HG03565 (cell line): ENCODE measurements at regions not wholly inside any gene's neighbourhood (a gene's known extent, or its start where the extent isn't known, plus 50 kb on each side); places are given as distances from the start of the nearest gene placed in this dataset.

Source experiments
- ATAC-seq: cut with Tn5 transposase; IDR thresholded peaks from one replicate; pipeline ENCODE4 v1.9.1; 2021; ENCODE audit warnings: mild to moderate bottlenecking, moderate library complexity; ENCODE audit not compliant: unreplicated experiment

GRCh38 chr2:19140463-19141208 is 217.8 kb downstream of the OSR1 start:
- no peak for ATAC-seq

- no peak for ATAC-seq
Measured at GRCh38 chr2:19139386-19139785, 219.0 kb downstream of the OSR1 start.

- ATAC-seq = no peak
Measured at GRCh38 chr2:19138264-19138825, 220.1 kb downstream of the OSR1 start.

- ATAC-seq = no peak
Measured at GRCh38 chr2:19137433-19137832, 221.0 kb downstream of the OSR1 start.

DNA sequence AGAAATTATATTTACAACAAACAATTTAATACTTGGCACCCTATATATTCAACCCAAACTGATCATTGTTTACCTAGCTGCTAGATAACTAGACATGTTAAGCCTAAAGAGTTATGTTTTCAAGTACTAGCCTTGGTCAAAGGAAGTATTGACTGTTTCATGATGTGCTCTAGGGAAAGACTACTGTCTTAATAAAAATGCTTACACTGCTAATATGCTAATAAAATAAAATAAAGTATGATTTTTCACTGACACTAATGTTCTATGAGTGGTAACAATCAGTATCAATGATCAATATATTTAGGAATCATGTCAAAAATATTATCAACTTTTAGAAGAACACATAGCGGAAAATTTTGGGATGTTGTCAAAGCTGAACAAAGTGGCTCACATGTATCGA is 225.5 kb downstream of the OSR1 start:
- ATAC-seq = no peak

GRCh38 chr2:19131871-19132270 is 226.6 kb downstream of the OSR1 start:
- ATAC-seq = no peak

DNA sequence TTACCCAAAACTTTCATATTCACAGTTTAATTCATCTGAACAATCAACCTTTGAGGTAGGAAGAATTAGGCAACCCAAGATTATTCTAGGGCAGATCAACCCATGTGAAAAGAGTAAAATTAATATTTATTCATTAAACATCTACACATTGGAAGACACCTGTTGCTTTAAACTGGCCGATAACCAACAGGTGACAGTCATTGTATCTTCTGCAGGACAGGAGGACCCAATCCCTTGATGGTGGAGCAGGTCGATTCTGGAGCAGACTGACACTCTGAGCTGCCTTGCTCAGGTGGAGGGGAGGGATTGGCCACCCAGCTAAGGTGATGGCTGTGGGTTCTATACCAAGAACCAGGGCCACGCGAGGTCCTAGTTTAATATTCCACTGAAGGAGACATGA is 230.3 kb downstream of the OSR1 start:
- ATAC-seq = no peak

- no peak for ATAC-seq
Measured at GRCh38 chr2:19127616-19128015, 230.8 kb downstream of the OSR1 start.

- ATAC-seq = no peak
Measured at GRCh38 chr2:19125901-19126680, 232.3 kb downstream of the OSR1 start.

DNA sequence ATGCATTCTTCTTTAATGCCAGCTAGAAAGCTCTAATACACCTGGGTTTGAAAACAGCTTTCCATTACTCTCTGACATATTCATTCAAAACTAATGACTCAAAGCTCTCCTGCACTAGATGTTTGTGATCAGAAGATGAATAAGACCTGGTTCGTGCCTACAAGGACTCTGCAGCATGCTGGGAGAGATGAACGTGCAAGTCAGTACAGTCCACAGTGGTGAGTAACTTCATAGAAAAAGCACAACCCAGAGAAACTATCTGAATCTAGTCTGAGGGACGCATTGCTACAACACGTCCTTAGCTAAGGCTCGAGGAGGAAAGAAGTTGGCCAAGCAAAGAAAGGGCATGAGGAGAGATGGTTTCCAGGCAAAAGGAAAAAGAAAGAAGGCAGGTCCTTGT is 234.3 kb downstream of the OSR1 start:
- ATAC-seq = no peak

GRCh38 chr2:19123556-19123955 is 234.9 kb downstream of the OSR1 start:
- ATAC-seq = no peak

DNA sequence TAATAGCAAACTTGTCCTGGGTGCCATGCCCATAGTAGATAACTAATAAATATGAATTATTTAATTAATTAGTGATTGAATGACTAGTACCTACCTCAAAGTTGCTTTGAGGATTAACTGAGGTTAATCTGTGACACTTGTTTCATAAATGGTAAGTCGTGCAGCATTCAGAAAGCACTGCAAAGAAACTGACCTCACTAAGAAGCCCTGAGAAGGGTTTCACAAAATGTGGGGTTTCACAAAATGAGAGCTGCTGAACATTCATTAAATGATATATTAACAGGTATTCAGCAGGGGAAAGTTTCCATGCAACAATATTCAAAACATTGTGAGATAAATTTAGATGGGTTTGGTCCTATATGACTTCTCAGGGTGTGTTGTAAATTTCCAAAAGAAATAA is 236.2 kb downstream of the OSR1 start:
- ATAC-seq = no peak

GRCh38 chr2:19120941-19121750 is 237.3 kb downstream of the OSR1 start:
- ATAC-seq = no peak

GRCh38 chr2:19120181-19120580 is 238.2 kb downstream of the OSR1 start:
- no peak for ATAC-seq

DNA sequence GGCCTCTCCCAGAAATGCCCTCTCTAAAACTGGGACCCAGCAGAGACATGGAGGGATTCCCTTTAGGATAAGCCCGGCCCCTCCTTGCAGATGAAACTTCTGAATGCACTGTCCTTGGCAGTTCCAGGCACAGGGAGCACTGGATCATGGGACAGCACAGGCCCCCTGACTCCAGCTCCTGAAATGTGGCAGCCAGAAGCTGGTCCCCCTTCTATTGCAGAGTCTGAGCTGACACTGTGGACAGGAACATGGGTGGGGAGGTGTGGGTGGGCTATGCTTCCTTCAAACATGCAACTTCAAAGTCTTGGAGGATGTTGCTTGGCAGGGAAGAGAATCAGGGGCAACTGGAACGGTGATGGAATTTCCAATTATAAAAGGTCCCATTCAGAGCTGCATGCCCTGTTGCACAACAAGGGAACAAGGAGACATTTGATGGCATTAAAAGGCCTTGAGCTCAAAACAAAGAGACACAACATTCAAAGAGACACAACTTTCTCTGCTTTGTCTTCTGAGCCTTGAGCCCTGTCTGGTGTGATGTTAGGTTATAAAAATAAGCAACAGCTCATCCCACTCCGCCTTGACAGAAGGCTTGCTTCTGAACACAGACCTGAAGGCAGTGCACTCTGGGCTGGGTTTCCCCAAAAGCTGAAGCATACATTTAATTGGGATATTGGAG is 239.0 kb downstream of the OSR1 start:
- no peak for ATAC-seq

GRCh38 chr2:19116918-19117317 is 241.5 kb downstream of the OSR1 start:
- no peak for ATAC-seq

- no peak for ATAC-seq
Measured at GRCh38 chr2:19114754-19115231, 243.6 kb downstream of the OSR1 start.

DNA sequence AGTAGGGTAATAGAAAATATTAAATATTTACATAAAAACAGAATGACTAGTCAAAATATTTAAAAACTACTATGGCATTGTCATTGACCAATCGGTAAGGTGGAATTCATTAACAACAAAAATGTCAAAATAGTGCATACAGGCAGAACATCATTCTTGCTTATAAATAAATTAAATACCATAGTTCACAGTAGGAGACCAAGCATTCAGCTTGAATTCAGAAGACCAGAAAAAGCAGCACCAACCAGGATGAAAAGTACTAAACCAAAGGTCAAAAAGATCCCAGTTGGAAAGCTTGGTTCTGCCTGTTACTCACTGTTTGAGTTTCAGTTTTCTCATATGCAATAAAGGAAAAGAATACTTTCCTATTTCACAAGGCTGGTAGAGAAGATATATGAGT is 244.3 kb downstream of the OSR1 start:
- ATAC-seq = no peak

DNA sequence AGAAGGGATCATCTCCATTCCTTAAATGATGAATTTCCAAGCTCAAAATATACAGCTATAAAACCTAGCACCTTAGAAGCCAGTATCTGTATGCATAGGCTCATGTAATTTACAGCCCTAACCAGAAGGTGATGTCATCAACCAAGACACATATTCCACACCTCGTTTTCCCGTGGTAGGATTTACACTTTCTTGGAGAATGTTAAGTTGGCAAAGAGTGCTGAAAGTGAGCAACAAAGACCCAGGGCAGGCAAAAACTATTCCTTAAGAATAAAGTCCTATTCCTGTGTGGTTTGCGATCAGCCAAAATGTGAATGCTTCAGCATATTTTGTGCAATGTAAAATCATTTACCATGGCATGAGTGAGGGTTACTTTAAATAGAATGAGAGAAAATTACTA is 247.1 kb downstream of the OSR1 start:
- ATAC-seq = no peak

GRCh38 chr2:19109518-19109917 is 248.9 kb downstream of the OSR1 start:
- ATAC-seq = no peak

DNA sequence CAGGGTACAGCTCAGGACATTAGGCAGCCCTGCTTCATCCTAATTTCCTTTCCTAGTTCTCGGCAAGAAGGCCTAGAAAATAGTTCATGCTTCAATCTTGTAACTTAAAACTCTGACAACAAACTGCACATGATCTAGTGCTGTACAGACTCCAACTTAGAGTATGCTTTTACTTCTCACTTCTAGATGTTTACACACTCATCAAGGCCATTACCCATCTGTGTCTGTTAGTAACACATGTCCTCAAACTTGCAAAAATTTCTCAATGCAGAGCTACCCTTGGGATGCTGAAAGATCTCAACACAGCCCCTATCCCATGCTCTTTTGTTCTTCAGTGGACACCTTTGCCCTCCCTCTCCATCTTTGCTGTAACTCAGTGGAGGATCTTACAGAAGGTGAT is 252.0 kb downstream of the OSR1 start:
- no peak for ATAC-seq
